Stimulated activated CD8-positive, alpha-beta memory T cell treated with anti-CD3 and anti-CD28 coated beads, Interleukin-7, amount 100 ng/mL, for 4 hours (primary cell): ENCODE measurements at regions not wholly inside any gene's neighbourhood (a gene's known extent, or its start where the extent isn't known, plus 50 kb on each side); places are given as distances from the start of the nearest gene placed in this dataset.
"Not testable (repeated sequence)": the region's sequence is repeated elsewhere in the genome, so short reads cannot be mapped to it uniquely, and the experiment has no call there.

Experiments
- DNase-seq, 2 donors: peaks; one replicate each; pipeline ENCODE4 v3.0.0-alpha.2; 2020; ENCODE audit warnings: low read depth in 2 of 2

DNA sequence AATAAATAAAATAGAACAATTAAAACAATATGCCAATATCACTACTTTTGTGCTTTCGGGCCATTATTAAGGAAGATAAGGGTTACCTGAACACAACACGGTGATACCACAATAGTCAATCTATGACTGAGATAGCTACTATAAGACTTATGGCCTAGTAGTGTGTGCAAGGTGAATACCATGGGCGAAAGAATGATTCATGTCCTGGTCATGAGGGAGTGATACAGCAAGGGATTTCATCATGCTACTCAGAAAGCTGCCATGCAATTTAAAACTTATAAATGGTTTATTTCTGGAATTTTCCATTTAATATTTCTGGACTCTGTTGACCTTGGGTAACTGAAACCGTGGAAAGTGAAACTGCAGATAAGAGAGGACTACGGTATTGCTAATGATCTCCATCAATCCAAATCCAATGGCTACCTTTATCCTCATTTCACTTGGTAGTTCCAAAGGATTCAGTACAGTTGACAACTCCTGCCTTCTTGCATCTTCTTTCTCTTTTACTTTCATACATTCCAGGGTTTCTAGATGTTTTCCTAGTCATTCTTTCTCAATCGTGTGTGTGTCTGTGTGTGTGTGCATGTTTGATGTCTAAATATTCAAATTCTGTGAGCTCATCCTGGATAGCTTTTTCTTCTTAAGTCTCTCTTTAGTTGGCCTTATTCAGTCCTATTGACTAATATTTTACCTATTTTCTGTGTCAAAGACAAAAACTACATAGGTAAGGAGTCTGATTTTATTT, 100.5 kb upstream of the MAGI2 start:
- no peak for DNase-seq

DNA sequence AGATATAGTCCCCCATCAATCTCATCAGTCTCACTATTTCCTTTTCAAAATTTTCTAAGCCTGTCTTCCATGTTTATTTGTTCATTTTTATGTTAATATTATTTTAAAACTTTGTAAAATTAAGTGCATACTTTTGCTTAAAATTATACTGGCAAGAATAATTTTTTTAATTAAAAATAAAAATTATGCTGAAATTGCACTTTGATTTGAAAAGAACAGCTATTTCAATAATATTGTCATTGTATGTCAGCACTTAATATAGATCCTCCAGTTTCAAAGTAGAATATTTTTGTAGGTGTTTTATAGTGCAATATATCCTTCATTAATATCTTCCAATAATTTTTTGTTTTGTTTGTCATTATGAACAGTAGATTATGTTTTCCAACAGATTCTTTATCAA, 99.0 kb upstream of the MAGI2 start:
- DNase-seq = no peak

DNA sequence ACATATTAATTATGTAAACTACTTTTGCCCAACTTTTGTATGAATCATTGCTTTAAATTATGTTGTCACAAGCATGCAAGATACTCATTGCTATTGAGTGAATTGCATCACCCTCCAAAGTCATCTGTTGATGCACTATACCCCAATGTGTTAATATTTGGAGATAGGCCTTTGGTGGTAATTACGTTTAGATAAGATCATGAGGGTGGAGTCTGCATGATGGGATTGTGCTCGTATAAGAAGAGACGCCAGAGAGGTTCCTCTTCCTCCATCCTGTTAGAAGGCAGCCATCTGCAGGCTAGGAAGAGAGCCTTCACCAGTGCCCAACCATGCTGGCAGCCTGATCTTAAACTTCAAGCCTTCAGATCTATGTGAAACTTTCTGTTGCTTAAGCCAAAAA, 95.3 kb upstream of the MAGI2 start:
- no peak for DNase-seq

DNA sequence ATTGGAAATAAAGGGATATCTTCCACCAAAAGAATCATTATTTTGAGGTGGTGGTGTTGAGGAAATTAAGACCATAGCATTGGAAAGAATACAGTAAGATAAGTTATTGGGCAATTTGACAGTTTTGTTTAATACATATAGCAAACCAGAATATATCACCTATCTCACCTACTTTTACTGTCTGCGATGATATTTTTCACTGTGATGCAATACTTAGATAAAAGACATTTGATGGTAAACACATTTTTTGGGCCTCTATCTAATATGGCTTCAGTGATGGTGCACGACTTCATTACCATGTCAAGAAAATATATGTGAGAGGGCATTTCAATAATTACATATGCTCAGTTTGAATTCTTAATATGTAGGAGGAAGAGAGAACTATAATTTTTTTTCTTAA, 93.7 kb upstream of the MAGI2 start:
- no peak for DNase-seq

DNA sequence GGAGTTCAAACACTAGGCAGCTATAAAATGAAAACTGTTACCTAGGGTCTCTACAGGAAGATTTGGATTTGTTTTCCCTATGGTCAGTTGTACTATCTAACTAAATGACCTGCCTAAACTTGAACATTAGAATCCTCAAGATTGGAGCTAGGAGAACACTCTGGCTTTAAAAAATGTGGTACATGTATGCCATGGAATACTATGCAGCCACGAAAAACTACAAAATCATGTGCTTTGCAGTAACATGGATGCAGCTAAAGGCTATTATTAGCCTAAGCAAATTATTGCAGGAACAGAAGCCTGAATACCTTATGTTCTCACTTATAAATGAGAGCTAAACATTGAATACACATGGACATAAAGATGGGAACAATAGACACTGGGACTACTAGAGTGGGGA, 87.1 kb upstream of the MAGI2 start:
- no peak for DNase-seq

DNA sequence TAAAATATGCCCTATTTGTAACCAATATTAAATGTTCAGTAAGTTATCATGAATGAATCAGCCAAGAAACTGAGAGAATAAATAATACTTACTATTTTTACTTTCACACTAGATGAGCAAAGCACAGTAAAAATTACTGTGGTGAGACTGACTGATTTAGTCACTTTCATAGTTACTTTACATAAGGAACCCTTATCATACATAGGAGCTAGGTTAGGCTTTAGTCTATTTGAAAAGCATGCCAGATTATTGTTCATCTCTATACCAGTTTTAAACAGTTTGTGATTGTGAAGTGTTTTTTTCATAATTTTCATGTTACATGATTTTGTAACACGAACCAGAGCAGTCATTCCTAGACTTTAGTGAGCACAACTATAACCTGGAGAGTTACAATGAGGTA, 80.7 kb upstream of the MAGI2 start:
- no peak for DNase-seq

DNA sequence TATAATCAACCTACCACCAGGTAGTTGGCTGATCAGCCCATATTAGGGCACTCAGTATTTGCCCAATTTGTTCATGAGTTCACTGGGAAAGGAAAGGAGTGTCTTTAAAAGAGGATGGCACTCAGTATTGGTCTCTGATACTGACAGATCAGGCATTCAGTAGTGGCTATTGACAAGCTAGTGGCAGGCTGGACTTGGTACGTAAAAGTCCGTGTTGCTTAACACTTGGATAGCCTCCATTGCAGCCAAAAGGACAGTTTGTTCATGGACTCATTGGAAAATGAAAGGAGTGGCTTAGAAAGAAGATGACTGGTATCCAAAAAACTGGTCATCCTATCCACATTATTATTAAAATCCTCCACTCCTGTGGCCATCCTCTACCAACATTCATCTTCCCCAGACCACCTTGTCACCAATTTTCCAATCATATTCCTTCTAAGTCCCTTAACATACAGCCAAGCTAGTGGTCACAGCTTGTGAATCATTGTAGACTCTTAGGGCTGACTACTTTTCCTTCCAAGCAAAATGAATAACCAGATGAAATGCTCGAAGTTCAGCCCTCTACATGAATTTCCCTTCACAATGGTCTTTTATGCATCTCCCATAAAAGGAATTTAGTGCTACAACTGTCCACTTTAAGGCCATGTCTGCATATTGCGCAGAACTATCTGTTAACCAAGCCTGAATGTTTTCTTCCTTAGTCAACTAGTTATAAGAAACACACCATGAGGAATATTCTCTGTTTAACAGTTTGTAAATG, 78.6 kb upstream of the MAGI2 start:
- no peak for DNase-seq

DNA sequence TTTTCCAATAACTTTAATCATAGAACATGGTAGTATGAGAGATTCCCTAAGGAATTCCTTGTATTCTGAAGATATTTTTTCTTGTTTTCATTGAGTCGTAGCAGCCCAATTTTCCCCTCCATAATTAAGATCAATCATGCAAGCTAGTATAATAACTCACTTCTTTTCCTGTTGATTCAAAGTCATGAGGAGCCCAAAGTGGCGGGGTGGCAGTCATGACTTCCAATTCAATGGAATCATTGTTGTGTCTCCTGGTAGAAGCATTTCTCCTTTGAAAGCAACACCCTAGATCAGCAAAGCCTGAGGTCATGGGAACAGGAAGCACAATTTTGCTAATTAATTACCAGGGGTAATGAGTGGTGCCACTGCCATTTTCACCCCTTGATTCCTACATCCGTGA, 77.6 kb upstream of the MAGI2 start:
- DNase-seq = no peak

DNA sequence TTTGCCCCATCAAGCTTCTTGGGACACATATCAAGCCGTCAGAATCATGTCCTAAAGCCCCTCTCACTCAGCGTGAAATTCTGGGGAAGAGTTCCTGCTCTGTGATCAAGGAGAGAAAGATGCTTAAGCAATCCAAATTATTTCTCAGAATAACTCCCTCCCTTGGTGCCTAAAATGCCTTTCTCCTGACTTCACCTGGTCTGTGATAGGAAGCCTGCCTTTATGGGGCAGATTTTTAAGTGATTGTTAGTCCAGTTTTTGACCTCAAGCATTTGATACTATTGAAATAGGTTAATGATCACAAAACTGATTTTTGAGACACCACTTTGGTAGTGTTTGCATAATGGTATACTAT, 76.4 kb upstream of the MAGI2 start:
- DNase-seq = no peak

DNA sequence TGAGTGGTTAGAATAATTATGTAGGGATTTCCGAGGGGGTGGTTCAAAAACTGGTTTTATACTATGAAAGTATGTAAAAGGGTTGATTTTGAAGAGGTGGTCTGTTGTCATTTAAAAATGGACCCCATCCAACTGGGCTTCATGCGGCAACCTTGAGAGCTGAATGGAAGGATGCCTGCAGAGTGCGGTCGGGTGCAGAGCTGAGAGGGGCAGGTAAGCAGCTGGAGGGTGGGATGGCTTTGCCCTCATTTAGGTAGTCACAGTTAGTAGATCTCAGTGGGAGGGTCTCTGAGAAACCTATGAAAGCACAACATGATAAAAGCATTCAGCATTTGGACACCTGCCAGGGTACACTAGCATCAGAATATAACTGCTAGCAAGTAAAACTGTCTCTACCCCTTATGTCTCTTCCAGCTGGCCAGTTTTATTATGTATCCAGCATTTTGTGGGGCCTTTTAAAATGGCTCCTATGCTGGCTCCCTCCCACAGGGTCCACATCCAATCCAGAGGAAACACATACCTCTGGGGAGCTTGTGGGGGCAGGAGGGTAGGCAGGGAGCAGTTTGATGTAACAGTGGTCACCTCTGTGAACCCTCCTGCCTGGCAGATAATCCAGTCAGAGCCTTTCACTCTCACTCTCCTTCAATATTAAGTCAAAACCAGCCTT, 75.9 kb upstream of the MAGI2 start:
- no peak for DNase-seq

DNA sequence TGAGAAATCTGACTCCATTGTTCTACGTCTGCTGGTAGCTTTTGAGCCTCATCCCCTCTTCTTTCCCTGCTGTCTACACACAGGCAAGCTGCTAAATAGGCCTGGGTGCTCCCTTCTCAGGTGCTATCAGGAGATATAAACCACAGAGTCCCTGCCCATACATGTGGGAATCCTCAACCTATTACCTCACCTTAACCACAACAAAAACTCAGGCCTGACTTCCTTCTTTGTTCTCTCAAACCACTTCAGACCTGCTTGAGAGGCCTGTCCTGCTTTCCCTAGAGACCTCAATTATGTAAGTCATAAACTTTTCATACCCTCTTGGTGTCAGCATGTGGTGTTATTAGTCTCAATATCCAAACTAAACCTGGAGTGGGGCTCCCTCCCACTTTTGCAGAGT, 75.0 kb upstream of the MAGI2 start:
- DNase-seq = no peak

DNA sequence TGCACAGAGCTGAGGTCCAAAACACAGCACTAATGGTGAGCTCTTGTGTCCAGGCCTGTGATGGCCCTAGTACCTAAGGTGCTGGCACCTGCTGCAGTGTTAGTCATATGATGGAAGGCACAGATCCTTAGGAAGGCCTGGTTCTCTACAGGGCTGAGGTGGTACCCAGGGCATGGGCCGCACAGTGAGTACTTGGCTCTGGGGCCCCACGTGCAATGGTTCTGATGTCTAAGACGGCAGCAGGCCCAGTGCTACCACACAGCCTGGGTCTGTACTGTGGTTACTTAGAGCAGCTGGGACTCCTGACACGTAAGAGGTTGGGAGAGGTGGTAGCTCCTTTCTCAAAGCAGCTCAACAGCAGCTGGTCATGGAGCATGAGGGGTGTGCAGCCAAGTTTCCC, 70.6 kb upstream of the MAGI2 start:
- DNase-seq = no peak

DNA sequence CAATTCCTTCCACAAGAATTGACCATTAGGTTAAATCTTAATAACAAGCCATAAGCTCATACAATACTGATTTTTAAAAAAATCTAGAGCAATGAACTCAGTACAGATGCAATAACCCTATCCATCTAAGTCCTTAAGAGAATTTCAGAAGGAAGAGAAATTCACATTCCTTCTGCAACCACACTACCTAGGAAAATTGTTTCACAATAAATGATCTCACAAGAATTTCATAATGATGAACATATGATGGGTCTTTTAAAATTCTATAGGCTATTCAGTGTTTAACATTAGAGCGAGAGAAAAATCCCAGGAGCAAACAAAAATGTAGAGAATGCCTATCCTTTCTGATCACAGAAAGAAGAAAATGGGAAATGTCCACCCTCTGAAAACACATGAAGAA, 70.0 kb upstream of the MAGI2 start:
- no peak for DNase-seq

DNA sequence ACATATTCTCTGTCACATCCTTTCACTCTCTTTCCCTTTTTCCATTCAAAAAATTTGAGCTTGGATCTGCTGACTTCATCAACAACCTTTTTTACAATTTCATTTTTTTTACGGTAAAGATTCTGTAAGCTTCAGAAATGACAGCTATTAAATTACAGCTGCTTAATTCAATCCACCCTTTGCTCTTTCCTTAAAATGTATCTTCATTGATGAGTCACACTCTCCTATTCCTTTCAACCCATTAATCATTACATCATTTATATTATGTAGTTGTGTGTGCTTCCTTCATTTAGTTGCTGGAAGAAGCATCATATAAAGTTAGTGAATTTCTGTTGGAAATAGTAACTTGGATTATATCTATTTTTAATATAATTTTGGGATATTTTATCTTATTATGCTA, 67.1 kb upstream of the MAGI2 start:
- no peak for DNase-seq

DNA sequence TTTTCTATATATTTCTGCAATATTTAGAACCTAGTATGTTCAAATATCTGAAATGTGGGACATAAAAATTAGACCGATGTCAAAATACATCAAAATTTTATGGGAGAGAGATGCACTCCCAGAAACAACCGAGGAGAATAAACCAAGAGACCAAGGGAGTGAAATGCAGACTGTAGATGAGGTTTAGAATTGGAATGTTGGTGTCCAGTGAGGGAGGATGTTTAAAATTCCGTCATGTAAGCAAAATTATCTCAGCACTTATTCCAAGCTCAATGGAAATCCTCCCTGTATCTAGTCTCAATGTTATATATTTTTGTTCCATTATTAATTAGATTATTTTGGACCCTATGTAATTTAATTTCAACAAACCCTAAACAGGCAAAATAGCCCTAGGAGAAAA, 61.9 kb upstream of the MAGI2 start:
- DNase-seq = no peak

DNA sequence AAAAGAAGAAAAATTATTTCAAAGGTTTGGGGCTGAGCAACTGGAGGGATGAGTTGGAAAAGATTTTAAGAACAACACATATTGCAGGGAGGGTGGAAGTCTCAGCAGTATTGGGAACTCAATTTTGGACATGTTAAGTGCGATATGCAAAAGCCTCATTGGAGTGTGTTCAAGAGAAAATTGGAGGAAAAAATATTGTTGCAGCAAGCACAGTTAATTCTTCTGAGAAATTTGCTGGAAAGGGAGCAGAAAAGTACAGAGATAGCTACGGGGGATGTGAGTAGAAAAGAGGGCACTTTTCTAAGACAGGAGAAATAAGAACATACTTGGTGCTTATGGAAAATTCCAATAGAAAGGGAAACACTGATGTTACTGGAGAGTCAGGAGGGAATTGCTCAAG, 59.8 kb upstream of the MAGI2 start:
- no peak for DNase-seq

DNA sequence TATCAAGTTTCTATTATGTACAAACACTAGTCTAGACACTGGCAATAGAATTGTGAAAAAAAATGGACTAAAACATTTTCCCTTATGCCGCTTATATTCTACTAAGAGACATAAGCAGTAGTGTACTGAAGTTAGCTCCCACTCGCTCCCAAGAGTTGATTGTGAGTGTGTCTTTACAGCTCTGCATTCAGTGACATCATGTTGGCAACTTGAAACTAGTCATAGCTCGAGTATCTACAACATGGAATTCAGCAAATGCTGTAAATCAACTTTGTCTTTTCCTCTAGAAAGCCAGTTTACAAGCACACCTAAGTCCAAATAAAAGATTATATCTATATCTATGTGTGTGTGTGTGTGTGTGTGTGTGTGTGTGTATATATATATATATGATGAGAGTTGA, 58.8 kb upstream of the MAGI2 start:
- DNase-seq = no peak

DNA sequence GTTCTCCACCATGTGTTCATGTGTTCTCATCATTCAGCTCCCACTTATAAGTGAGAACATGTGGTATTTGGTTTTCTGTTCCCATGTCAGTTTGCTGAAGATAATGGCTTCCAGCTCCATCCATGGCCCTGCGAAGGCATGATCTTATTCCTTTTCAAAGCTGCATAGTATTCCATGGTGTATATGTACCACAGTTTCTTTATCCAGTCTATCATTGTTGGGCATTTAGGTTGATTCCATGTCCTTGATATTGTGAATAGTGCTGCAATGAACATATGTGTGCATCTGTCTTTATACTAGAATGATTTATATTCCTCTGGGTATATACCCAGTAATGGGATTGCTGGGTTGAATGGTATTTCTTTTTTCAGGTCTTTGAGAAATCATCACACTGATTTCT, 57.6 kb upstream of the MAGI2 start:
- not testable (repeated sequence) for DNase-seq

DNA sequence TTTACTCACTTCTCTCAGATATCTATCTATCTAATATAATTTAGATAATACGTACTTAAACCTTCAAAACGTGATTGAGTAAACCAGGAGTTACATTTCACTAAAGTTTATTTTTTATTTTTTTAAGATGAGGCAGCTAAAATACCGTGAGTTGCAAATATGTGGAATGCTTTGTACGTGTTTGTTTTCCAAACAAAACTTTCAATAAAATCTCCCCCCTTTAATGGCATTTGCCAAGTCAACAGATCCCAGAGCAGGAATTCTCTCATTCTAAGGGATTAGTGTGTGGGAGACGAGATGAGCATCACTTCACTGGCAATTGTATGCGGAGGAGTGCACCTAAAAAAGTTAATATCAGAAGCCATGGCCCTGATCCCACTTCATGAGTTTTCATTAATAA, 53.7 kb upstream of the MAGI2 start:
- no peak for DNase-seq

DNA sequence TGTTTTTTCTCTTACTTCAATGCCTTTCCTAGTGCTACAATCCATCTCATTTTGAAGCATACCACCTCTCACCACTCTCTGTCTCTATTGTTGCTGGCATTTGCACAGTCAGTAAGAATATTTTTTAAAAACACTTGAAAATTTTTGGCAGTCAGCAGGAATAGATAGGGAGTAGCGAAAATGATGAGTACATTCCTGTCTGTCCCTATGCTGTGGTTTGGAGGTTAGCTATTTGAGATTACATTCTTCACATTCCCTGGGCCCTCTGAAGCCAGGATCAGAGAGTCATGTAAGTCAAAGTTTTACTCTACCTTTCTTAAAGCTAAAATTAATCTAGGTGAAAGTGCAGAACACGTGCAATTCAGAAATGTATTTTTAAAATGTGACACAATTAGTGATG, 53.0 kb upstream of the MAGI2 start:
- DNase-seq = no peak

DNA sequence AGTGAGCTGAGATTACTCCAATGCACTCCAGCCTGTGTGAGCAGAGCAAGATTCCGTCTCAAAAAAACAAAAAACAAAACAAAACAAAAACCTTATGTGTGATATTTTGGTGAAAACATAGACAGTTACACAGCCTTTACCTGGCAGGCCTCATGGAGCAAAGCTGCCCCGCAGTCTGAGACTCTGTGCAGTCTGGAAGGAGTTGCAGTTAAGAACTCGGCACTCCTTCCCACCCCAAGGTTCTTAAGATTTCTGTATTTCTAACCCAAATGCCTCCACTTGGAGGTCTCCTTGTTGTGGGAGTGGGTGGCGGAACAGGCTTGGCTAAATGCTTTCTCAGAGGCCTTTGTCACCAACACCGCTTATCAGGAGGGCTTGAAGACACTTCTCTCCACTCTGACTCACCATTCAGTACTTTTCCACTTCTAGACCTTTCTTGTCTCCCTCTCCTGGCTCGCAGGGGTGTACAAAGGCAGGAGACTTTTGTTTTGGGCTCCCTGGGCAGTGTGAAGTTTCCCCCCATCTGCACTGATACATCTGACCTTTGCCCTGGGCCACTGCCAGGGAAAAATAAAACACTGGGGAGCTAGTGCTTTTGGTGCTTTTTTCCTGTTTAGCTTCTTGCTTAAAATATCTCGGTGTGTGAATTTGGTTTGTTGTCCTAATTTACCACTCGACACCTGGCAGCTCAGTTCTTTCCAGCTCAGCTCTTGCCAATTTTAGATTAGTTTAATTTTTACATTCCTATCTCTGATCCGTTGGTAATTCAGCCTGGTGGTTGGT, 51.3 kb upstream of the MAGI2 start:
- no peak for DNase-seq
